Uterus (tissue), 3 donors: ENCODE measurements at regions not wholly inside any gene's neighbourhood (a gene's known extent, or its start where the extent isn't known, plus 50 kb on each side); places are given as distances from the start of the nearest gene placed in this dataset.

Experiments used
- DNase-seq, 2 donors: peaks; one replicate each; pipeline ENCODE4 v3.0.0-alpha.2; 2019 to 2020
- H3K27ac ChIP-seq, 2 donors: fragments of 200-600 bp; sonication (generic); 1 replicate in 1 of 2; 2 replicates in 1 of 2; pipeline ENCODE4 v1.5.1; 2016 to 2018
- H3K27me3 ChIP-seq, 2 donors: fragments of 200-600 bp; sonication (generic); one replicate each; pipeline ENCODE4 v1.5.1; 2018 to 2019; ENCODE audit warnings: control low read depth in 1 of 2
- H3K36me3 ChIP-seq, 2 donors: fragments of 200-600 bp; sonication (generic); one replicate each; pipeline ENCODE4 v1.5.1; 2019; ENCODE audit warnings: control low read depth in 1 of 2
- H3K4me1 ChIP-seq, 2 donors: fragments of 200-600 bp; sonication (generic); one replicate each; pipeline ENCODE4 v1.5.1; 2018 to 2019; ENCODE audit warnings: control low read depth in 1 of 2
- H3K4me3 ChIP-seq, 2 donors: fragments of 200-600 bp; sonication (generic); 1 replicate in 1 of 2; 2 replicates in 1 of 2; pipeline ENCODE4 v1.5.1; 2018 to 2019; ENCODE audit warnings: mild to moderate bottlenecking in 1 of 2
- H3K9me3 ChIP-seq, 2 donors: fragments of 200-600 bp; sonication (generic); one replicate each; pipeline ENCODE4 v1.5.1; 2019; ENCODE audit warnings: control low read depth in 1 of 2
- POLR2A ChIP-seq, 2 donors: fragments of 450-650 bp; IDR thresholded peaks; one replicate each; pipeline ENCODE4 v1.6.1; 2016; ENCODE audit warnings: antibody characterized with exemption in 2 of 2, mild to moderate bottlenecking in 1 of 2, moderate library complexity in 1 of 2
- intact Hi-C: fragments of 100-400 bp; cut with DNase I; formaldehyde crosslinking; loops from one replicate; pipeline ENCODE4 v1.15.1; 2023; ENCODE audit warnings: low total_unique reads
- TF ChIP-seq, protein P1 (sequence below), 4 experiments: fragments of 200-600 bp in 2 of 4; fragments of 450-650 bp in 2 of 4; sonication (generic) in 2 of 4; IDR thresholded peaks; one replicate each; pipeline ENCODE4 v1.5.1; 2016 to 2019; ENCODE audit warnings: antibody characterized with exemption in 4 of 4, mild to moderate bottlenecking in 2 of 4, moderate library complexity in 1 of 4
- donor health status: DM: yes; HTN: yes; CAD: no.

DNA sequence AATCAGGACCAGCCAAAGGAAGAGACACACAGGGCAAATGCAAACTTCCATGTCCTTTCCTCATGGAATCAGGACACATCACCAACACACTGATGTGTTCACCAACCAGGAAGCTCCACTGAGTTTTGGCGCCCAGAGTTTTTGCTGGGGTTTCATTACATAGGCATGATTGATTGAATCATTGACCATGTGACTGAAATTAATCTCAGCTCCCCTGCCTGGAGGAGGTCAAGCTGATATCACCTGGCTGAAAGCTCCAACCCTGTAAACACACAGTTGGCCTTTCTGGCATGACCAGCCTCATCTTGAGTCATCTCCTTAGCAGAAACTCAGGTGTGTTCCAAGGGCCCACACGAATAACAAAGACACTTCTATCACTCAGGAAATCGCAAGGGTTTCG is 133.2 kb downstream of the TRIM29 start:
- Histone ChIP-seq H3K4me1 (no peaks in the 10 kb centered on the region), H3K27me3 (no peaks in the 10 kb centered on the region), H3K9me3 (no peaks in the 10 kb centered on the region), H3K36me3 (no peaks in the 10 kb centered on the region), H3K4me3 (no peak overlapping the region), H3K27ac (no peak overlapping the region)
- TF ChIP-seq, protein P1, sequence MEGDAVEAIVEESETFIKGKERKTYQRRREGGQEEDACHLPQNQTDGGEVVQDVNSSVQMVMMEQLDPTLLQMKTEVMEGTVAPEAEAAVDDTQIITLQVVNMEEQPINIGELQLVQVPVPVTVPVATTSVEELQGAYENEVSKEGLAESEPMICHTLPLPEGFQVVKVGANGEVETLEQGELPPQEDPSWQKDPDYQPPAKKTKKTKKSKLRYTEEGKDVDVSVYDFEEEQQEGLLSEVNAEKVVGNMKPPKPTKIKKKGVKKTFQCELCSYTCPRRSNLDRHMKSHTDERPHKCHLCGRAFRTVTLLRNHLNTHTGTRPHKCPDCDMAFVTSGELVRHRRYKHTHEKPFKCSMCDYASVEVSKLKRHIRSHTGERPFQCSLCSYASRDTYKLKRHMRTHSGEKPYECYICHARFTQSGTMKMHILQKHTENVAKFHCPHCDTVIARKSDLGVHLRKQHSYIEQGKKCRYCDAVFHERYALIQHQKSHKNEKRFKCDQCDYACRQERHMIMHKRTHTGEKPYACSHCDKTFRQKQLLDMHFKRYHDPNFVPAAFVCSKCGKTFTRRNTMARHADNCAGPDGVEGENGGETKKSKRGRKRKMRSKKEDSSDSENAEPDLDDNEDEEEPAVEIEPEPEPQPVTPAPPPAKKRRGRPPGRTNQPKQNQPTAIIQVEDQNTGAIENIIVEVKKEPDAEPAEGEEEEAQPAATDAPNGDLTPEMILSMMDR (IDR thresholded peaks at IDR 0.05): no peak
- no peak for TF ChIP-seq POLR2A (IDR thresholded peaks at IDR 0.05)
- intact Hi-C loops: no loop called here
- DNase-seq: no peak

DNA sequence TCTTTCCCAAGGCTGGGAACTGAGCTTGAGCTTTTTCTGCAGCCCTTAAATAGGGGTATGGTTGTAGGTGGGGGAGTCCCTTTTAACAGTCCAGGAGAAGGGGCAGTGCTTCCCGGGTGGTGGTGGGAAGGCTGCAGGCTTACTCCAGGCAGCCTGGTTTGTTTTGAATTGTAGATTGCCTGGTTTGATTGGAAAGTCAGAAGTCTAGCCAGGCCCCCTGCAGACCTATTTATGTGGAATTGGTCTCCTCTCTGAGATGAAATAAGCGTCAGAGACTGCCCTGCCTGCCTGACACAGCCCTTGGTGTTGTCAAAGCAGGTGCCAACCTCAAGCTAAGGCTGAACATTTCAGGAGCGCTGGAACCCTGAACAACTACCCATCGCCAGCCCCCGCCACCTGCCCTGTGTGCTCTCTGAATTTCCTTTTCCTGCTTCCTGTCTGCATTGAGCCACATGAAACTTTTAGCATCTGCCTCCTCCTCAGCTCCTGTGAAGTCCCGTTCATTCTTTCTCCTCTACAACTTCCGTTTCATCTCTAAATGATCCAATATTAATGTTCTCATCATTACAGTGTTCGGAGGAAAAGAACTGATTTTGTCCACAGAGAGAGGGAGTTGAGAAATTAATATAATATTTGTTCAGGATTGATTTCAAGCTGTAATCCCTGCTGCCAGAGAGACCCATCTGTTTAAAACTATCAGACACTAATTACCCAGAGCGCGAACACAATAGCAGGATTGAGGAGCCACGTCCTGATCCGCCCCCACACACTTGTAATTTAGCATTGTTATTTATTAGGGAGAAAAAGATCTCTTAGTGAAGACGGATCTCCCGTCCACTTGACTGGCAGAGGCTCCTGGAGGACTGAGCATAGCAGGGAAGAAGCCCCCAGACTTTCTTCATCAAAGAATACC is 136.5 kb downstream of the TRIM29 start:
- DNase-seq: no peak
- Histone ChIP-seq H3K4me1 (no peaks in the 10 kb centered on the region), H3K9me3 (no peaks in the 10 kb centered on the region), H3K4me3 (no peak overlapping the region), H3K27ac (no peak overlapping the region), H3K36me3 (no peaks in the 10 kb centered on the region), H3K27me3 (no peaks in the 10 kb centered on the region)
- intact Hi-C loops: no loop called here
- no peak for TF ChIP-seq POLR2A (IDR thresholded peaks at IDR 0.05)
- TF ChIP-seq, protein P1 (IDR thresholded peaks at IDR 0.05): no peak

DNA sequence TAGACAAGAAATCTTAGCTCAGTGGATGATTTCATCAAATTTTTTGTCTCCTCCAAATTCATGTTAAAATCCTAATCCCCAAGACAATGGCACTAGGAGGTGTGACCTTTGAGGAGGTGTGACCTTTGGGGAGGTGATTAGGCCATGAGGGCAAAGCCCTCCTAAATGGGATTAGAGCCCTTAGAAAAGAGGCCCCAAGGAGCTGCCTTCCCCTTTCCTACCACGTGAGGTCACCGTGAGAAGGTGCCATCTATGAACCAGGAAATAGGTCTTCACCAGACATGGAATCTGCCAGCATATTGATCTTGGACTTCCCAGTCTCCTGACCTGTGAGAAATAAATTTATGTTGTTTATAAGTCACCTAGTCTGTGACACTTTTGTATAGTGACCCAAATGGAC is 138.7 kb downstream of the TRIM29 start:
- H3K27me3 ChIP-seq: no peaks in the 10 kb centered on the region
- intact Hi-C loops: no loop called here
- TF ChIP-seq POLR2A (IDR thresholded peaks at IDR 0.05): no peak
- TF ChIP-seq, protein P1 (IDR thresholded peaks at IDR 0.05): no peak

DNA sequence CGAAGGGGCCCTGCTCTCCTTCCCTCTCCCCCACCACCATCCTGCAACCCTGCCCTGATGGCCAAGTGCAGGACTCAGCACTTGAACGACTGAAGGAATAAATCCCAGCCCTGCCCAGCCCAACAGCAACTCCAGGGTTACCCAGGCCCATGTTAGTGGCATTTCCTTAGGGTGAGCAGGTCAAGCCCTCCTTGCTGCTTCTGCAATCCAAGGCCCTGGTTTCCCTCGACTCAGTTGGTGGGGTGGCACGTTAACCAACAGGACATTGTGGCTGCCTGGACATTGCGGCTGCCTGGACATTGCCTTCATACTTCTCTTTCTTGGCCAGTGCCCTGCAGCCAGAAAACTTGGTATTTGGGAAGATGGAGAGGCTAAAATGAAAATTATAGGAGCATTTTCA is 141.4 kb downstream of the TRIM29 start:
- Histone ChIP-seq H3K36me3 (no peaks in the 10 kb centered on the region), H3K27me3 (no peaks in the 10 kb centered on the region), H3K4me3 (no peak overlapping the region), H3K27ac (no peak overlapping the region), H3K4me1 (no peaks in the 10 kb centered on the region), H3K9me3 (no peaks in the 10 kb centered on the region)
- DNase-seq: no peak
- TF ChIP-seq, protein P1 (IDR thresholded peaks at IDR 0.05): no peak
- TF ChIP-seq POLR2A (IDR thresholded peaks at IDR 0.05): no peak
- intact Hi-C loops: no loop called here

More for the DNA sequence above, 138.7 kb downstream of the TRIM29 start:
- H3K27ac ChIP-seq: no peak overlapping the region
- no peak overlapping the region for H3K4me3 ChIP-seq
- no peaks in the 10 kb centered on the region for H3K4me1 ChIP-seq
- no peak for DNase-seq
- no peaks in the 10 kb centered on the region for H3K36me3 ChIP-seq
- no peaks in the 10 kb centered on the region for H3K9me3 ChIP-seq

DNA sequence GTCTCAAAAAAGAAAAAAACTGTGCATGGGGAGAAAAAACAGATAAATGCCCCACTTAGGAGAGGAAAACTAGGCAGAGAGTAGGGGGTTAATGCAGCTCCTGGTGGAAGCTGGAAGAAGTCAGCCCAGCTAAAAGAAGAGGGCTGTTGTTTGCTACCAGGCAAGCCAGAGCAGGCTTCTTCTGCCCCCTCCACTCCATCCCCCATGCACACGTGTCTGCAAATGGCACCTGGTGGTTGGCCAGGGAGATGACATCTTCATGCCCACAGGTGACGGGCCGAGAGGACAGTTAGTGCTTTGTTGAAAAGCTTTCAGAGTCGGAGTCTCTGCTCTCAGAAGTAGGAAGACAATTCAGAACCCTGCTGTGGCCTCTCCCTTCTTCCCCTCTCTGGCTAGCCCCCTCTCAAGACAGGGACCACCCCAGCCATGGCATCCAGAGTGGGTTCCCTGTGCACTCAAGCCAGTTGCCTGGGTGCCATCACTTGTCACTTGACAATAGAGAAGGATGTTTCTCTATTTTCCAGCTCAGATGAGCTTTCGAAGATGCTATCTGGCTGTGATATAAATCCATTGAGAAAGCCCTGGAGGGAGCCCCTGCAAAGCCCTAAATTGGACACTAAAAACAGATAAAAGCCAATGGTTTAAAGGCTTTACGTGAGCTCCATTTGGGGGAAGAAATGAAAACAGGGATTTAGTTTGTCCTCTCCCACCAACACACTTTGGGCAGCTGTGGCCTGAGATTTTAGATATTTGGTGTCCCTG is 142.0 kb downstream of the TRIM29 start:
- intact Hi-C loops: no loop called here
- Histone ChIP-seq H3K9me3 (no peaks in the 10 kb centered on the region), H3K27me3 (no peaks in the 10 kb centered on the region), H3K27ac (no peak overlapping the region), H3K36me3 (no peaks in the 10 kb centered on the region), H3K4me3 (no peak overlapping the region), H3K4me1 (no peaks in the 10 kb centered on the region)
- TF ChIP-seq, protein P1 (IDR thresholded peaks at IDR 0.05): no peak
- TF ChIP-seq POLR2A (IDR thresholded peaks at IDR 0.05): no peak
- DNase-seq: no peak
